ENCODE measurements at regions not wholly inside any gene's neighbourhood (a gene's known extent, or its start where the extent isn't known, plus 50 kb on each side); places are given as distances from the start of the nearest gene placed in this dataset.

GRCh38 chr4:164056426-164057142 lies 562.1 kb downstream of the TMA16 start:
- Histone ChIP-seq H3K9me3 (replicated peaks in 1 of 2; ENCODE audit: control insufficient read depth in 1 of 2, insufficient read depth in 1 of 2, low read length in 2 of 2) (no peaks in the 10 kb centered on the region), H3K4me2 (replicated peaks; ENCODE audit: extremely low read depth, low read length, poor library complexity, severe bottlenecking) (no peak overlapping the region), H3K9ac (ENCODE audit: insufficient read depth, low read length, poor library complexity, severe bottlenecking) (no peak overlapping the region), H3K4me1 (ENCODE audit: control insufficient read depth in 1 of 2, insufficient read depth in 2 of 2, low read length in 2 of 2) (no peaks in the 10 kb centered on the region), H3K4me3 (replicated peaks in 1 of 3; ENCODE audit: low read depth in 2 of 3, low read length in 3 of 3) (no peak overlapping the region), H3K27ac (ENCODE audit: low read depth in 1 of 2, low read length in 2 of 2) (no peak overlapping the region), H3K36me3 (replicated peaks in 1 of 2; ENCODE audit: control insufficient read depth in 1 of 2, insufficient read depth in 2 of 2, low read length in 2 of 2) (no peaks in the 10 kb centered on the region), H3K27me3 (ENCODE audit: control insufficient read depth in 2 of 2, insufficient read depth in 2 of 2, low read length in 2 of 2) (no peaks in the 10 kb centered on the region), H3K79me2 (ENCODE audit: insufficient read depth, low read length) (no peaks in the 10 kb centered on the region), H2AFZ (ENCODE audit: insufficient read depth, low read depth, low read length, poor library complexity, severe bottlenecking) (no peak overlapping the region), H4K20me1 (ENCODE audit: insufficient read depth, low read length) (no peaks in the 10 kb centered on the region)
- H3K27ac Mint-ChIP-seq: no peak overlapping the region
- no peak for TF ChIP-seq CTCF (IDR thresholded peaks at IDR 0.05)
- H3K4me3 Mint-ChIP-seq: no peak overlapping the region
- H3K9me3 Mint-ChIP-seq: peaks cover 0 to 7% (median 0%) of the 10 kb centered on the region in 7 donors
- H3K27me3 Mint-ChIP-seq (ENCODE audit: low read depth in 3 of 3): peaks cover 0 to 2% (median 0%) of the 10 kb centered on the region in 3 donors
- WGBS (ENCODE audit: insufficient coverage): 100% methylated on average over 1 of the region's 6 CpGs
- intact Hi-C loops (cut with micrococcal nuclease): no loop called here
- H3K36me3 Mint-ChIP-seq: no peaks in the 10 kb centered on the region
- no peak for DNase-seq
- no peaks in the 10 kb centered on the region for H3K4me1 Mint-ChIP-seq

- H3K4me1 Mint-ChIP-seq: no peaks in the 10 kb centered on the region
- H3K27me3 Mint-ChIP-seq (ENCODE audit: low read depth in 3 of 3): peaks cover 0 to 2% (median 0%) of the 10 kb centered on the region in 3 donors
- H4K20me1 ChIP-seq (ENCODE audit: insufficient read depth, low read length): no peaks in the 10 kb centered on the region
- H3K27ac Mint-ChIP-seq: no peak overlapping the region
- no peaks in the 10 kb centered on the region for H3K36me3 ChIP-seq (replicated peaks in 1 of 2; ENCODE audit: control insufficient read depth in 1 of 2, insufficient read depth in 2 of 2, low read length in 2 of 2)
- 80% methylated on average over 1 of the region's 5 CpGs for WGBS (ENCODE audit: insufficient coverage)
- intact Hi-C loops (cut with micrococcal nuclease): no loop called here
- TF ChIP-seq CTCF (IDR thresholded peaks at IDR 0.05): no peak
- no peak overlapping the region for H2AFZ ChIP-seq (ENCODE audit: insufficient read depth, low read depth, low read length, poor library complexity, severe bottlenecking)
- no peaks in the 10 kb centered on the region for H3K4me1 ChIP-seq (ENCODE audit: control insufficient read depth in 1 of 2, insufficient read depth in 2 of 2, low read length in 2 of 2)
- no peaks in the 10 kb centered on the region for H3K9me3 ChIP-seq (replicated peaks in 1 of 2; ENCODE audit: control insufficient read depth in 1 of 2, insufficient read depth in 1 of 2, low read length in 2 of 2)
- H3K9ac ChIP-seq (ENCODE audit: insufficient read depth, low read length, poor library complexity, severe bottlenecking): no peak overlapping the region
- H3K27ac ChIP-seq (ENCODE audit: low read depth in 1 of 2, low read length in 2 of 2): no peak overlapping the region
- H3K79me2 ChIP-seq (ENCODE audit: insufficient read depth, low read length): no peaks in the 10 kb centered on the region
- H3K4me3 Mint-ChIP-seq: no peak overlapping the region
- no peaks in the 10 kb centered on the region for H3K36me3 Mint-ChIP-seq
- H3K4me2 ChIP-seq (replicated peaks; ENCODE audit: extremely low read depth, low read length, poor library complexity, severe bottlenecking): no peak overlapping the region
- peaks cover 0 to 4% (median 2%) of the 10 kb centered on the region in 7 donors for H3K9me3 Mint-ChIP-seq
- no peak for DNase-seq
- no peak overlapping the region for H3K4me3 ChIP-seq (replicated peaks in 1 of 3; ENCODE audit: low read depth in 2 of 3, low read length in 3 of 3)
- H3K27me3 ChIP-seq (ENCODE audit: control insufficient read depth in 2 of 2, insufficient read depth in 2 of 2, low read length in 2 of 2): no peaks in the 10 kb centered on the region
These were observed 564.4 kb downstream of the TMA16 start for GRCh38 chr4:164058776-164059445.

All from CD14-positive monocyte (primary cell).